ENCODE measurements at regions not wholly inside any gene's neighbourhood (a gene's known extent, or its start where the extent isn't known, plus 50 kb on each side); places are given as distances from the start of the nearest gene placed in this dataset.

DNA sequence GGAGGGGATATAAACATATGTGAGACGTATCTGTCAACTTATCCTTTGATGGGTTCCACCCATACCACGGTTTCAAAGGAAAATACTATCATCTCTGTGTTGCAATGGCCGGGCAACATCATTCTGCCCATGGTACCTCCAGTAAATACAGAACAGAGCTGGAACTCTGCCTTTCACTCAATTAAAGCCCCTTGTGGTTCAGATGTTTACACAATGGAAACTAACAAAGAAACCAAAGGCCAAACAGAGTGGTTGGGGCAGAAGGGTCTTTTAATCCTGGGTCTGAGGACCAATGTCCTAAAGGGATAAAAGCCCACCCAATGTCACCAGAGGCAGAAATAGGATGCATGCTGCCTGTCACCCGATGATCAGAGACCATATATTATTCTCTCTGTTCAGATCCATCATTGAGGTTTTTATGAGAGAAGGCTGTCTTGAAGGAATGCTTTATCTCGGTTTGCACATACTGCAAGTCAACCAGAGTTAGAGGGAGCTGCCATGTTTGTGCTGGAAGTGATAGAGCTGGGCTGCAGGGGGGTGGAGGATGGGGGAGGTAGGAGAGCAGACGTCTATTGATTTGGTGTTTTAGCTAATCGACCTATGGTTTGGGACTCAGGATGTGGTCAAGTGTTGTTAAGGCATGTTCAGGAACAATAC is 105.4 kb upstream of the FRMD4A start:
- DNase-seq (ENCODE audit: low spot score in 2 of 2) = no peak
- TF ChIP-seq, protein P1, sequence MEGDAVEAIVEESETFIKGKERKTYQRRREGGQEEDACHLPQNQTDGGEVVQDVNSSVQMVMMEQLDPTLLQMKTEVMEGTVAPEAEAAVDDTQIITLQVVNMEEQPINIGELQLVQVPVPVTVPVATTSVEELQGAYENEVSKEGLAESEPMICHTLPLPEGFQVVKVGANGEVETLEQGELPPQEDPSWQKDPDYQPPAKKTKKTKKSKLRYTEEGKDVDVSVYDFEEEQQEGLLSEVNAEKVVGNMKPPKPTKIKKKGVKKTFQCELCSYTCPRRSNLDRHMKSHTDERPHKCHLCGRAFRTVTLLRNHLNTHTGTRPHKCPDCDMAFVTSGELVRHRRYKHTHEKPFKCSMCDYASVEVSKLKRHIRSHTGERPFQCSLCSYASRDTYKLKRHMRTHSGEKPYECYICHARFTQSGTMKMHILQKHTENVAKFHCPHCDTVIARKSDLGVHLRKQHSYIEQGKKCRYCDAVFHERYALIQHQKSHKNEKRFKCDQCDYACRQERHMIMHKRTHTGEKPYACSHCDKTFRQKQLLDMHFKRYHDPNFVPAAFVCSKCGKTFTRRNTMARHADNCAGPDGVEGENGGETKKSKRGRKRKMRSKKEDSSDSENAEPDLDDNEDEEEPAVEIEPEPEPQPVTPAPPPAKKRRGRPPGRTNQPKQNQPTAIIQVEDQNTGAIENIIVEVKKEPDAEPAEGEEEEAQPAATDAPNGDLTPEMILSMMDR (IDR thresholded peaks at IDR 0.05) = no peak
- H3K27me3 ChIP-seq = no peaks in the 10 kb centered on the region
- intact Hi-C loops (cut with DNase I) = no loop called here
- H3K4me1 ChIP-seq = no peaks in the 10 kb centered on the region
- H3K9me3 ChIP-seq = no peaks in the 10 kb centered on the region
- no peak overlapping the region for H3K27ac ChIP-seq
- H3K4me3 ChIP-seq = no peak overlapping the region
- no peaks in the 10 kb centered on the region for H3K36me3 ChIP-seq

- no peaks in the 10 kb centered on the region for H3K9me3 ChIP-seq
- TF ChIP-seq, protein P1 (IDR thresholded peaks at IDR 0.05) = no peak
- intact Hi-C loops (cut with DNase I) = no loop called here
- no peak for DNase-seq (ENCODE audit: low spot score in 2 of 2)
- no peaks in the 10 kb centered on the region for H3K27me3 ChIP-seq
- H3K36me3 ChIP-seq = no peaks in the 10 kb centered on the region
- no peak overlapping the region for H3K27ac ChIP-seq
- no peaks in the 10 kb centered on the region for H3K4me1 ChIP-seq
- H3K4me3 ChIP-seq = no peak overlapping the region
These were observed 102.4 kb upstream of the FRMD4A start for GRCh38 chr10:14433147-14433546.

- no peak overlapping the region for H3K27ac ChIP-seq
- no peaks in the 10 kb centered on the region for H3K27me3 ChIP-seq
- H3K36me3 ChIP-seq = no peaks in the 10 kb centered on the region
- DNase-seq (ENCODE audit: low spot score in 2 of 2) = no peak
- H3K4me1 ChIP-seq = no peaks in the 10 kb centered on the region
- intact Hi-C loops (cut with DNase I) = no loop called here
- TF ChIP-seq, protein P1 (IDR thresholded peaks at IDR 0.05) = no peak
- H3K9me3 ChIP-seq = no peaks in the 10 kb centered on the region
- no peak overlapping the region for H3K4me3 ChIP-seq
These were observed 101.1 kb upstream of the FRMD4A start for GRCh38 chr10:14431868-14432267.

DNA sequence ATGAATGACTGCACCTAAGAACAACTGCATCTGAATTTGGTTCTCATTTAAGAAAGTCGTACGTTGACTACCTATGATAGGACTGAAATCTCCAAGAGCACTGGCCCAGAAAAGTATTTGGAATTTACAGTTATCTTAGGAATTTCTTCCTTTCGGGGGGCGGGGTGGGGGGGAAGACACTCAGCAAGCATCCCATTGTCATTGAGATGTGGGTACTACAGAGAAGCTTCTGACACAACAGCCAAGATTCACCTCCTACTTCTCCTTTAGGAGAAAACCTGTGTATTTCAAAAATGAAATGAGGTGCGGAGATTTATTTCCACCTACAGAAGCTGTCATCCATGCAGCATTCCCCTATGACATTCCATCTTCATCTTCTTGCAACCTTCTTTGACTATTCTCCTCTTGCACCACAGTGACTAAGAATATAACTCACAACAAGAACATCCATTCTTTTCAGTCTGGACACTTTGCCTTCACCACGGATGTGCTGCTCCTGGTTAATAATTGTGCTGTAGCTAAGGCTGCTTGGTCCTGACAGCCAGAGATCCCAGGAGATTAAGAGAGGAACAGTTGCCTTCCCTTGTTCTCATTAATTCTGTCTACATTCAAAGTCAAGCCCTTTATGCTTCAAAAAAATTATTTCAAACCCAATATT is 98.4 kb upstream of the FRMD4A start:
- Histone ChIP-seq H3K27me3 (no peaks in the 10 kb centered on the region), H3K4me3 (no peak overlapping the region), H3K36me3 (no peaks in the 10 kb centered on the region), H3K4me1 (no peaks in the 10 kb centered on the region), H3K9me3 (no peaks in the 10 kb centered on the region), H3K27ac (no peak overlapping the region)
- TF ChIP-seq, protein P1 (IDR thresholded peaks at IDR 0.05) = no peak
- DNase-seq (ENCODE audit: low spot score in 2 of 2) = no peak
- intact Hi-C loops (cut with DNase I) = no loop called here

DNA sequence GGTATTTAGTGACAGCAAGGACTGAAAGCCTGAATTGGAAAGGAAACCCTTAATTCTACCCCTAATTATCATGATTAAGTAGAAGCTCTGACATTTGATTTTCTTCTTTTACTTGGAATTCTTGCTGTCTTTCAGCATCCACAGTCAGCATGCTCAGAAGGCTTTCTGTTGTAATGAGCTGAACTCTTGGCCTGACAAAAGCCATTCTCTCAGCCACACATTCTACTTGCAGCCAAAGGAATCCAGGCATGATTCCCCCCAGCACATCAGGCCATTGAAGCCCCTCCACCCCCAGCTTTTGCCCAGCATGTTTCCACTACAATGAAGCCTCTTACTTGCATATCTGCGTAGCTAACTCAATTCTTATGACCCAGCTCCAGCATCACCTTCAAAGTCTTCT is 94.3 kb upstream of the FRMD4A start:
- intact Hi-C loops (cut with DNase I) = no loop called here
- no peak for DNase-seq (ENCODE audit: low spot score in 2 of 2)

More for the DNA sequence above, 94.3 kb upstream of the FRMD4A start:
- Histone ChIP-seq H3K4me1 (no peaks in the 10 kb centered on the region), H3K36me3 (no peaks in the 10 kb centered on the region), H3K9me3 (no peaks in the 10 kb centered on the region), H3K4me3 (no peak overlapping the region), H3K27ac (no peak overlapping the region), H3K27me3 (no peaks in the 10 kb centered on the region)
- TF ChIP-seq, protein P1 (IDR thresholded peaks at IDR 0.05) = no peak
